ENCODE measurements at regions not wholly inside any gene's neighbourhood (a gene's known extent, or its start where the extent isn't known, plus 50 kb on each side); places are given as distances from the start of the nearest gene placed in this dataset.

DNA sequence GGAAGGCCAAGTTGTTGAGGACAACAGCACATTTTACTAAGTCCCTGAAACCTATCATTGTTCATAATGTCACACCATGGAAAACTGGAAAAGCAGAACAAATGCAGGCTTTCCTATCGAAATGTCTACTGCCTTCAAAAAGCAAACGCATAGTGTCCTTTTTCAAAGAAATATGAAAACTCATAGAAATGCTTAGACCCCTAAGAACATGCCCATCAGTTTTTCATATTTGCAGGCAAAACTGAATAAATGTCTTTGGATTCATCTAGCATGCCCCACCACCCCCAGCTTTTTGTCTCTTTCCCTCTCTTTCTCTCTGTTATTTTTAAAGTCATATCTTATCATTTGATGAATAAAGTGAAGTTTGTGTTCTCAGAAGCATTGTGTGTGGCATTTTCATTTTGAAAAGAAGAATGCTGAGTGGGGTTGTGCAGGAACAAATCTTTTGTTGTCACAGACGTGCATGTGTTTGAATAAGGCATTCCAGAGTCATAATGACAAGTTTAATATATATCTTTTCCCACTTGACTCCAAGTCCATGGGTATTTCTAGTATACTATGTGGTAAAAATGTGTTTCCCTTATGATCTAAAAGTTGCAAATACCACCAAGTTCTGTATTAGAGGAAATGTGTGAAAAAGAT, 2180.0 kb upstream of the PIK3C3 start:
- DNase-seq (ENCODE audit: low read depth in 4 of 4, low spot score in 2 of 4) = no peak

- no peak for DNase-seq (ENCODE audit: low read depth in 4 of 4, low spot score in 2 of 4)
These were observed 2181.4 kb upstream of the PIK3C3 start for GRCh38 chr18:39773646-39774045.

DNA sequence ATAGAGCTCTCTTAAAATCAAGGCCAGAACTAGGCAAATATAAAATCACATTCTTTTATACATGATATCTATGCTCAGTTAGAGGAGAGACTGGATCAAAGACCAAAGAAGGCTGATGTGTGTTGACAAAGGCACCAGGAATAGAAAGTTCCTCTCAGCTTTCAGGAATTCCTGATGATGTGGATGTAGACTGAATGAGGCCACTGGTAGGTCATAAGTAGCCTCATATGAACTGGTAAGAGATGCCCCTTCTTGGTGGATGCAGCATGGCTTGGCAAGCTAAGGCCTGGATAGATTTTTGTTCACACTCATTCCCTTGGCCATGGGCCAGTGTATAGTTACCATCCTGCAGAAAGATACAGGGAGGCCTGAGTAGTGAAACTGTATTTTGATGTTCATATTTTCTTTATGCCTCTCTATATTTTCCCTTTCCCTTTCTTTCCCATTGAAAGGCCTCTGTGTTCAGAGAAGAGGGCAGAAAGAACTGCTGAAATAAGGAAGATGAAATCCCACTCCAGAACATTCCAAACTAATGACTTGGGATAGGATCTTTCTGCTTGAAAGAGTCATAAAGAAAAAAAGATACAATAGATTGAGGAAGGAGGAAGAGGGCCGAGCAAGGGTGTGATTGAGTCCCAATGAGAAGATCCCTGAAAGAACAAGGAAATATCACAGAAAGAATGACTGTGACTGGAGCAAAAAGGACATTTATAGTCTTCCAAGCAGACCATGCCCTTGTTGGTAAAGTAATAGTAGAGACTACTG, 2182.7 kb upstream of the PIK3C3 start:
- DNase-seq (ENCODE audit: low read depth in 4 of 4, low spot score in 2 of 4) = no peak

- no peak for DNase-seq (ENCODE audit: low read depth in 4 of 4, low spot score in 2 of 4)
These were observed 2184.6 kb upstream of the PIK3C3 start for GRCh38 chr18:39770399-39770798.

DNA sequence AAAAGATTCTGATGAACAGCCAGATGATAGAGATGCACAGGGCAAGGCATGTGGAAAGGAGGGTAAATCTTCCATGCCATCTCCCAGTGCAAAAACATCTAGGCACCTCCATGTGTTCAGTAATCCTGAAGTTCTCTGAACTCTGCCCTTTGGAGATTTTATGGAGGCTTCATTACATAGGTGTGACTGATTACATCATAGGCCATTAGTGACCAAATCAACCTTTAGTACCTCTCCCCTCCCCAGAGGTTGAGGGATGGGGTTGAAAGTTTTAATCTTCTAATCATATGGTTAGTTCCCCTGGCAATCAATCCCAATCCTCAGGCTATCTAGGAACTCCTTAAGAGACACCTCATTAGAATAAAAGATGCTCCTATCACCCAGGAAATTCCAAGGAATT, 2190.2 kb upstream of the PIK3C3 start:
- no peak for DNase-seq (ENCODE audit: low read depth in 4 of 4, low spot score in 2 of 4)

GRCh38 chr18:39761273-39761672, 2193.8 kb upstream of the PIK3C3 start:
- DNase-seq (ENCODE audit: low read depth in 4 of 4, low spot score in 2 of 4) = no peak

- DNase-seq (ENCODE audit: low read depth in 4 of 4, low spot score in 2 of 4) = no peak
These were observed 2194.3 kb upstream of the CELF4 start for GRCh38 chr18:39759926-39760325.

DNA sequence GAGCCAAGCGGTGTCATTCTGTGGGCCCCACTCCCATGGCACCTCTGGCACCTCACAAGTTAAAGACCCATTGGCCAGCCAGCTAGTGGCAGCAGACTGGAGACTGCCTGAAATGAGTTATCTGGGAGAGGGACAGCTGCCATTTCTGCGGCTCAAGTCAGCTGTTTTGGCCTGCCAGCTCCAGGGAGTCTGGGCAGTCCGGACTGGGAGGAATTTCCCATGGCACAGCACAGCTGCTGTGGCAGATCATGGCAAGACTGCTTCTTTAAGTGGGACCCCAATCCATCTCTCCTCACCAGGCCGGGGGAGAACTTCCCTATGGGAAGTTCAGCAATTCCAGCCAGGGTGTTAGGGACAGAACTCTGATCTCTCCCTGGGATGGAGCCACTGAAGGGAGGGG, 2187.6 kb upstream of the CELF4 start:
- DNase-seq (ENCODE audit: low read depth in 4 of 4, low spot score in 2 of 4) = no peak

GRCh38 chr18:39752351-39752750, 2186.8 kb upstream of the CELF4 start:
- no peak for DNase-seq (ENCODE audit: low read depth in 4 of 4, low spot score in 2 of 4)

GRCh38 chr18:39751921-39752320, 2186.3 kb upstream of the CELF4 start:
- DNase-seq (ENCODE audit: low read depth in 4 of 4, low spot score in 2 of 4) = no peak

DNA sequence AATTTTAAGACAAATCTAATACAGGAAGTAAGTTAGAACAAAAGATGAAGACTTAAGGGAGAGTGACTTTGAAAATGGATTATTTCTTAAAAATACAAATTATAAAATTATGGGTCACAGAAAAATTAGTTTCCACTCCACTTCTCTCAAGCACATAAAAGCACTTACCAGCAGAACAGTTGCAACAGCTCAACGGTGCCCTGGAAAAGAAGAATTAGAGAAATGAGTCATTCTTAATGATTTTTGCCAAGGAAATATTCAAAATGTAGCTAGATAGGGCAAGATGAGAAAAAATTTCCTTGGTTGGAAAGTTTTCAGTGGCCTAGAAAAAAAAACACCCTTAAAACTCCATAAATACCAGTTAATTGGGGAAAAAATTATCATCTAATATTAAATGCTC, 2185.6 kb upstream of the CELF4 start:
- no peak for DNase-seq (ENCODE audit: low read depth in 4 of 4, low spot score in 2 of 4)

- DNase-seq (ENCODE audit: low read depth in 4 of 4, low spot score in 2 of 4) = no peak
These were observed 2183.6 kb upstream of the CELF4 start for GRCh38 chr18:39749154-39749553.

DNA sequence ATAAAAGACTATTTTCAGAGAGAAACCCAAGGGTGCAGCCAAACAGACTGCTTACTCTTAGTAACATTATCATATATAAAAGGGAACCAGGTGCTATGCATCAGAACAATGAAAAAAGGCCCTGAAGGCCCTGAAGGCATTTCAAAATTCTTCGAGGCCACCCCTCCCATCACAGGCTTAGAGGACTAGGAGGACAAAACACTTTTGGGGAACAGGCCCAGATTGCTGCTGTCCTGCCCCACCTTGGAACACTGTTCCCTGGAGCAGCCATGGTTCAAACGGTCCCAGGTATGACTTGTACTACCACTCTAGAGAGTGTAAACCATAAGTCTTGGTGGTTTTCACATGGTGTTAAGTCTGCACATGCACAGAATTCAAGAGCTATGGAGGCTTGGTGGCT, 2183.1 kb upstream of the CELF4 start:
- no peak for DNase-seq (ENCODE audit: low read depth in 4 of 4, low spot score in 2 of 4)

GRCh38 chr18:39746201-39746600, 2180.6 kb upstream of the CELF4 start:
- DNase-seq (ENCODE audit: low read depth in 4 of 4, low spot score in 2 of 4) = no peak

- DNase-seq (ENCODE audit: low read depth in 4 of 4, low spot score in 2 of 4) = no peak
These were observed 2177.9 kb upstream of the CELF4 start for GRCh38 chr18:39743463-39743862.

- DNase-seq (ENCODE audit: low read depth in 4 of 4, low spot score in 2 of 4) = no peak
These were observed 2176.3 kb upstream of the CELF4 start for GRCh38 chr18:39741755-39742466.

DNA sequence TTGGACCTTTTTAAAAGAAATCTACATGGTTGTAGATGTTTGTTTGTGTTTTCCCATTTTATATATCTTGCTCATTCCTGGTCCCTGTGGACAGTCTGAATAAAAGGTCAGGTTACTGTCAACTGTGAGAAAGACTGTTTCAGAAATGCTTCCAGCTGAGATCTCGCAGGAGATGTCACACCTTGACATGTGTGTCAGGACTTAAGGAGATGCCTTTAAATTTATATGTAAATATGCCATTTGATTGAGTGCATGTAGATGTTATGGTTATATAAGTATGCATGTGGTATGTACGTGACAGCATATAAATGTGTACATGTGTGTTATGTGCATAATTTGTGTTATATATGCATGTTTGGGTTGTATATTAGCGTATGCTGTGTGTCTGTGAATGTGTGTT, 2172.3 kb upstream of the CELF4 start:
- no peak for DNase-seq (ENCODE audit: low read depth in 4 of 4, low spot score in 2 of 4)

- DNase-seq (ENCODE audit: low read depth in 4 of 4, low spot score in 2 of 4) = no peak
These were observed 2167.3 kb upstream of the CELF4 start for GRCh38 chr18:39732918-39733317.

DNA sequence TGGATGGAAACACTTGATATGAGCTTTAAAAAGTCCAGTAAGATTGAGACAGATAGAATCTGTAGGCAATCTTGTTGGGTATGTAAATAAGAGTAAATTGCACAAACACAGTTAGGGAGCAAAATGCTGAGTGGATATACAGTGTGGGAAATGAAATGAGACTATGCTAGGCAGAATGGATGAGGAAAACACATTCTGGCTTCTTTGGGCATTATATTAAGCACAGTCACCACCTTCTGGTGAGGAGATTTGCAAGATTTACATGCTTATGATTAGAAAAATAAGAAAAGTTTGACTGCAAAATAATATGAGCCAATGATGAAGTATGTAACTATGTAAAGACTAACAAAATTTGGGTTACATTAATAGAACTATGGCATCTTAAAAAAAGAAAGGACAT, 2165.0 kb upstream of the CELF4 start:
- DNase-seq (ENCODE audit: low read depth in 4 of 4, low spot score in 2 of 4) = no peak

- no peak for DNase-seq (ENCODE audit: low read depth in 4 of 4, low spot score in 2 of 4)
These were observed 2159.1 kb upstream of the CELF4 start for GRCh38 chr18:39724652-39725051.

GRCh38 chr18:39721712-39722111, 2156.1 kb upstream of the CELF4 start:
- DNase-seq (ENCODE audit: low read depth in 4 of 4, low spot score in 2 of 4) = no peak

- DNase-seq (ENCODE audit: low read depth in 4 of 4, low spot score in 2 of 4) = no peak
These were observed 2148.4 kb upstream of the CELF4 start for GRCh38 chr18:39713961-39714360.

Data from left renal cortex interstitium (tissue), 4 donors.